Ovary (tissue), 3 donors: ENCODE measurements at regions not wholly inside any gene's neighbourhood (a gene's known extent, or its start where the extent isn't known, plus 50 kb on each side); places are given as distances from the start of the nearest gene placed in this dataset.

Experiments
- EP300 ChIP-seq: sonication (generic); formaldehyde crosslinking; IDR thresholded peaks from one replicate; pipeline ENCODE4 v1.6.1; 2017; ENCODE audit warnings: antibody characterized with exemption
- TF ChIP-seq, protein P1 (sequence below), 3 donors: fragments of 450-650 bp in 2 of 3; fragments of 200-600 bp in 1 of 3; IDR thresholded peaks; one replicate each; pipeline versions ENCODE4 v1.5.1 to v1.8.0; 2016 to 2022; ENCODE audit warnings: antibody characterized with exemption in 3 of 3, mild to moderate bottlenecking in 1 of 3
- donor health status: DM: no; HTN: no; CAD: no.

DNA sequence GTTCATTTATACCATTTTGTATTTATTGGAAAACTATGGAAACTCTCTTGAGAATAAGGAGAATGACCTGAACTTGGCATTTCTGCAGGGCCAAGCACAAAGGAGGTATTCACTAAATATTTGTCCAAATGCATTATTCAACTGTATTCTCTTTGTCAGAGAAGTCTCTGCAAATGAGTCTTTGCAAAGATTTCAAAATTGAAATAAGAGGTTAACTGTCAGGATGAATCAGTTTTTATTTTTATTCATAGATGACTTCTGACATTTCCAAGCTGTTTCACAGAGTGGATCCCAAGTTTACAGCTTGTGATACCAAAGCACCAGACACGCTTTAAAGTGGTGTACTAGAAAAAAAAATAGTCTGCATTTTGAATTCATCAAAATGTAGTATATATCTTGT is 131.6 kb downstream of the UTRN start:
- TF ChIP-seq EP300: no peak
- TF ChIP-seq, protein P1, sequence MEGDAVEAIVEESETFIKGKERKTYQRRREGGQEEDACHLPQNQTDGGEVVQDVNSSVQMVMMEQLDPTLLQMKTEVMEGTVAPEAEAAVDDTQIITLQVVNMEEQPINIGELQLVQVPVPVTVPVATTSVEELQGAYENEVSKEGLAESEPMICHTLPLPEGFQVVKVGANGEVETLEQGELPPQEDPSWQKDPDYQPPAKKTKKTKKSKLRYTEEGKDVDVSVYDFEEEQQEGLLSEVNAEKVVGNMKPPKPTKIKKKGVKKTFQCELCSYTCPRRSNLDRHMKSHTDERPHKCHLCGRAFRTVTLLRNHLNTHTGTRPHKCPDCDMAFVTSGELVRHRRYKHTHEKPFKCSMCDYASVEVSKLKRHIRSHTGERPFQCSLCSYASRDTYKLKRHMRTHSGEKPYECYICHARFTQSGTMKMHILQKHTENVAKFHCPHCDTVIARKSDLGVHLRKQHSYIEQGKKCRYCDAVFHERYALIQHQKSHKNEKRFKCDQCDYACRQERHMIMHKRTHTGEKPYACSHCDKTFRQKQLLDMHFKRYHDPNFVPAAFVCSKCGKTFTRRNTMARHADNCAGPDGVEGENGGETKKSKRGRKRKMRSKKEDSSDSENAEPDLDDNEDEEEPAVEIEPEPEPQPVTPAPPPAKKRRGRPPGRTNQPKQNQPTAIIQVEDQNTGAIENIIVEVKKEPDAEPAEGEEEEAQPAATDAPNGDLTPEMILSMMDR (IDR thresholded peaks at IDR 0.05): no peak
